ENCODE measurements at regions not wholly inside any gene's neighbourhood (a gene's known extent, or its start where the extent isn't known, plus 50 kb on each side); places are given as distances from the start of the nearest gene placed in this dataset.

GRCh38 chr3:161585922-161586321 is 89.3 kb downstream of the OTOL1 start (continued):
- TF ChIP-seq PRDM15 (CRISPR knock-in tag; IDR thresholded peaks at IDR 0.05) (no peak), PAX5 (IDR thresholded peaks at IDR 0.05; ENCODE audit: borderline replicate concordance, low read depth, low read length) (no peak), HDAC2 (IDR thresholded peaks at IDR 0.05) (no peak), ELK1 (IDR thresholded peaks at IDR 0.05; ENCODE audit: low read depth, low read length) (no peak), SUPT20H (IDR thresholded peaks at IDR 0.05; ENCODE audit: borderline replicate concordance, control insufficient read depth, low read depth, low read length) (no peak), EP300 (IDR thresholded peaks at IDR 0.05; ENCODE audit: borderline replicate concordance in 1 of 2, control insufficient read depth in 1 of 2, low read depth in 2 of 2, low read length in 2 of 2) (no peak), KDM1A (IDR thresholded peaks at IDR 0.05; ENCODE audit: borderline replicate concordance) (no peak), BACH1 (IDR thresholded peaks at IDR 0.05; ENCODE audit: borderline replicate concordance) (no peak), TCF12 (IDR thresholded peaks at IDR 0.05; ENCODE audit: low read depth, low read length) (no peak), ATF7 (IDR thresholded peaks at IDR 0.05; ENCODE audit: low read depth) (no peak), BRCA1 (IDR thresholded peaks at IDR 0.05; ENCODE audit: low read depth, low read length) (no peak), STAT3 (IDR thresholded peaks at IDR 0.05; ENCODE audit: low read depth, low read length) (no peak), USF2 (IDR thresholded peaks at IDR 0.05; ENCODE audit: borderline replicate concordance, low read depth, low read length) (no peak), FOXM1 (IDR thresholded peaks at IDR 0.05; ENCODE audit: low read depth, low read length) (no peak)
